ENCODE measurements at regions not wholly inside any gene's neighbourhood (a gene's known extent, or its start where the extent isn't known, plus 50 kb on each side); places are given as distances from the start of the nearest gene placed in this dataset.

DNA sequence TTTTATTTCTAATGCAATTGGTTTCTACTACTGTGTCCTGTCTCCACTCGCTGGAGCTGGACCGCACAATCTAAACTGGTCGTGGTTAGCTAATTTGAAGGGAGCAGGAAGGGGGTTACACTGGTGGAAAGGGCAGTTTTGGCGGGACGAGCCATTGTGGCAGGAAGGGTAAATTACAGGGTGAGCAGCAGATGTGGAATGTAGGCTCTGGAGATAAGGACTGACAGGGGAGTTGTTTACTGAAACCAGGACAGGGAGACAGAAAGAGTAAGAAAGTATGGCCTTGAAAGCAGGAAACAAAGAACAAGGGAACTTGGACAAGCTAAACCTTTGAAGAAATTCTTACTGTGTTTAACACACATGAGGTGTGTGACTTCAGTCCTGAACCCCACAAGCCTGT is 147.8 kb downstream of the ATXN7L3B start (continued):
- TF ChIP-seq, protein P1, sequence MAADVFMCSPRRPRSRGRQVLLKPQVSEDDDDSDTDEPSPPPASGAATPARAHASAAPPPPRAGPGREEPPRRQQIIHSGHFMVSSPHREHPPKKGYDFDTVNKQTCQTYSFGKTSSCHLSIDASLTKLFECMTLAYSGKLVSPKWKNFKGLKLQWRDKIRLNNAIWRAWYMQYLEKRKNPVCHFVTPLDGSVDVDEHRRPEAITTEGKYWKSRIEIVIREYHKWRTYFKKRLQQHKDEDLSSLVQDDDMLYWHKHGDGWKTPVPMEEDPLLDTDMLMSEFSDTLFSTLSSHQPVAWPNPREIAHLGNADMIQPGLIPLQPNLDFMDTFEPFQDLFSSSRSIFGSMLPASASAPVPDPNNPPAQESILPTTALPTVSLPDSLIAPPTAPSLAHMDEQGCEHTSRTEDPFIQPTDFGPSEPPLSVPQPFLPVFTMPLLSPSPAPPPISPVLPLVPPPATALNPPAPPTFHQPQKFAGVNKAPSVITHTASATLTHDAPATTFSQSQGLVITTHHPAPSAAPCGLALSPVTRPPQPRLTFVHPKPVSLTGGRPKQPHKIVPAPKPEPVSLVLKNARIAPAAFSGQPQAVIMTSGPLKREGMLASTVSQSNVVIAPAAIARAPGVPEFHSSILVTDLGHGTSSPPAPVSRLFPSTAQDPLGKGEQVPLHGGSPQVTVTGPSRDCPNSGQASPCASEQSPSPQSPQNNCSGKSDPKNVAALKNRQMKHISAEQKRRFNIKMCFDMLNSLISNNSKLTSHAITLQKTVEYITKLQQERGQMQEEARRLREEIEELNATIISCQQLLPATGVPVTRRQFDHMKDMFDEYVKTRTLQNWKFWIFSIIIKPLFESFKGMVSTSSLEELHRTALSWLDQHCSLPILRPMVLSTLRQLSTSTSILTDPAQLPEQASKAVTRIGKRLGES (CRISPR knock-in tag; IDR thresholded peaks at IDR 0.05; ENCODE audit: borderline replicate concordance): no peak
- TF ChIP-seq FOXO1 (CRISPR knock-in tag; IDR thresholded peaks at IDR 0.05) (0 out of 2 replicates have a peak, but pooled peaks have one; percentile 21), ATF7 (IDR thresholded peaks at IDR 0.05) (no peak), ATF7 (CRISPR knock-in tag; IDR thresholded peaks at IDR 0.05) (no peak), SOX13 (IDR thresholded peaks at IDR 0.05) (no peak), SOX13 (CRISPR knock-in tag; conservative IDR thresholded peaks at IDR 0.05 in 1 of 2, IDR thresholded peaks at IDR 0.05 in 1 of 2) (peak in 1 of 2 experiments; percentile 65; a peak in 1 of 4 replicates), ZNF672 (CRISPR knock-in tag; IDR thresholded peaks at IDR 0.05) (no peak), ZNF496 (CRISPR knock-in tag; IDR thresholded peaks at IDR 0.05; ENCODE audit: insufficient replicate concordance) (no peak), SMYD3 (CRISPR knock-in tag; IDR thresholded peaks at IDR 0.05) (no peak), SALL2 (CRISPR knock-in tag; IDR thresholded peaks at IDR 0.05) (no peak), YY1 (IDR thresholded peaks at IDR 0.05; ENCODE audit: insufficient read depth, insufficient replicate concordance, low read depth, low read length) (no peak), ZNF292 (CRISPR knock-in tag; IDR thresholded peaks at IDR 0.05; ENCODE audit: borderline replicate concordance, low read depth) (no peak), FLYWCH1 (CRISPR knock-in tag; IDR thresholded peaks at IDR 0.05) (no peak), ISX (CRISPR knock-in tag; conservative IDR thresholded peaks at IDR 0.05) (no peak), KLF12 (CRISPR knock-in tag; IDR thresholded peaks at IDR 0.05; ENCODE audit: borderline replicate concordance) (no peak), MZF1 (CRISPR knock-in tag; IDR thresholded peaks at IDR 0.05; ENCODE audit: borderline replicate concordance) (no peak)
- TF ChIP-seq, protein P2, sequence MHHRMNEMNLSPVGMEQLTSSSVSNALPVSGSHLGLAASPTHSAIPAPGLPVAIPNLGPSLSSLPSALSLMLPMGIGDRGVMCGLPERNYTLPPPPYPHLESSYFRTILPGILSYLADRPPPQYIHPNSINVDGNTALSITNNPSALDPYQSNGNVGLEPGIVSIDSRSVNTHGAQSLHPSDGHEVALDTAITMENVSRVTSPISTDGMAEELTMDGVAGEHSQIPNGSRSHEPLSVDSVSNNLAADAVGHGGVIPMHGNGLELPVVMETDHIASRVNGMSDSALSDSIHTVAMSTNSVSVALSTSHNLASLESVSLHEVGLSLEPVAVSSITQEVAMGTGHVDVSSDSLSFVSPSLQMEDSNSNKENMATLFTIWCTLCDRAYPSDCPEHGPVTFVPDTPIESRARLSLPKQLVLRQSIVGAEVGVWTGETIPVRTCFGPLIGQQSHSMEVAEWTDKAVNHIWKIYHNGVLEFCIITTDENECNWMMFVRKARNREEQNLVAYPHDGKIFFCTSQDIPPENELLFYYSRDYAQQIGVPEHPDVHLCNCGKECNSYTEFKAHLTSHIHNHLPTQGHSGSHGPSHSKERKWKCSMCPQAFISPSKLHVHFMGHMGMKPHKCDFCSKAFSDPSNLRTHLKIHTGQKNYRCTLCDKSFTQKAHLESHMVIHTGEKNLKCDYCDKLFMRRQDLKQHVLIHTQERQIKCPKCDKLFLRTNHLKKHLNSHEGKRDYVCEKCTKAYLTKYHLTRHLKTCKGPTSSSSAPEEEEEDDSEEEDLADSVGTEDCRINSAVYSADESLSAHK (CRISPR knock-in tag; IDR thresholded peaks at IDR 0.05; ENCODE audit: borderline replicate concordance): no peak
- TF ChIP-seq, protein P3, sequence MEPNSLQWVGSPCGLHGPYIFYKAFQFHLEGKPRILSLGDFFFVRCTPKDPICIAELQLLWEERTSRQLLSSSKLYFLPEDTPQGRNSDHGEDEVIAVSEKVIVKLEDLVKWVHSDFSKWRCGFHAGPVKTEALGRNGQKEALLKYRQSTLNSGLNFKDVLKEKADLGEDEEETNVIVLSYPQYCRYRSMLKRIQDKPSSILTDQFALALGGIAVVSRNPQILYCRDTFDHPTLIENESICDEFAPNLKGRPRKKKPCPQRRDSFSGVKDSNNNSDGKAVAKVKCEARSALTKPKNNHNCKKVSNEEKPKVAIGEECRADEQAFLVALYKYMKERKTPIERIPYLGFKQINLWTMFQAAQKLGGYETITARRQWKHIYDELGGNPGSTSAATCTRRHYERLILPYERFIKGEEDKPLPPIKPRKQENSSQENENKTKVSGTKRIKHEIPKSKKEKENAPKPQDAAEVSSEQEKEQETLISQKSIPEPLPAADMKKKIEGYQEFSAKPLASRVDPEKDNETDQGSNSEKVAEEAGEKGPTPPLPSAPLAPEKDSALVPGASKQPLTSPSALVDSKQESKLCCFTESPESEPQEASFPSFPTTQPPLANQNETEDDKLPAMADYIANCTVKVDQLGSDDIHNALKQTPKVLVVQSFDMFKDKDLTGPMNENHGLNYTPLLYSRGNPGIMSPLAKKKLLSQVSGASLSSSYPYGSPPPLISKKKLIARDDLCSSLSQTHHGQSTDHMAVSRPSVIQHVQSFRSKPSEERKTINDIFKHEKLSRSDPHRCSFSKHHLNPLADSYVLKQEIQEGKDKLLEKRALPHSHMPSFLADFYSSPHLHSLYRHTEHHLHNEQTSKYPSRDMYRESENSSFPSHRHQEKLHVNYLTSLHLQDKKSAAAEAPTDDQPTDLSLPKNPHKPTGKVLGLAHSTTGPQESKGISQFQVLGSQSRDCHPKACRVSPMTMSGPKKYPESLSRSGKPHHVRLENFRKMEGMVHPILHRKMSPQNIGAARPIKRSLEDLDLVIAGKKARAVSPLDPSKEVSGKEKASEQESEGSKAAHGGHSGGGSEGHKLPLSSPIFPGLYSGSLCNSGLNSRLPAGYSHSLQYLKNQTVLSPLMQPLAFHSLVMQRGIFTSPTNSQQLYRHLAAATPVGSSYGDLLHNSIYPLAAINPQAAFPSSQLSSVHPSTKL (CRISPR knock-in tag; IDR thresholded peaks at IDR 0.05): peak; percentile 57
- TF ChIP-seq, protein P4, sequence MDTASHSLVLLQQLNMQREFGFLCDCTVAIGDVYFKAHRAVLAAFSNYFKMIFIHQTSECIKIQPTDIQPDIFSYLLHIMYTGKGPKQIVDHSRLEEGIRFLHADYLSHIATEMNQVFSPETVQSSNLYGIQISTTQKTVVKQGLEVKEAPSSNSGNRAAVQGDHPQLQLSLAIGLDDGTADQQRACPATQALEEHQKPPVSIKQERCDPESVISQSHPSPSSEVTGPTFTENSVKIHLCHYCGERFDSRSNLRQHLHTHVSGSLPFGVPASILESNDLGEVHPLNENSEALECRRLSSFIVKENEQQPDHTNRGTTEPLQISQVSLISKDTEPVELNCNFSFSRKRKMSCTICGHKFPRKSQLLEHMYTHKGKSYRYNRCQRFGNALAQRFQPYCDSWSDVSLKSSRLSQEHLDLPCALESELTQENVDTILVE (CRISPR knock-in tag; IDR thresholded peaks at IDR 0.05): no peak
- TF ChIP-seq, protein P5, sequence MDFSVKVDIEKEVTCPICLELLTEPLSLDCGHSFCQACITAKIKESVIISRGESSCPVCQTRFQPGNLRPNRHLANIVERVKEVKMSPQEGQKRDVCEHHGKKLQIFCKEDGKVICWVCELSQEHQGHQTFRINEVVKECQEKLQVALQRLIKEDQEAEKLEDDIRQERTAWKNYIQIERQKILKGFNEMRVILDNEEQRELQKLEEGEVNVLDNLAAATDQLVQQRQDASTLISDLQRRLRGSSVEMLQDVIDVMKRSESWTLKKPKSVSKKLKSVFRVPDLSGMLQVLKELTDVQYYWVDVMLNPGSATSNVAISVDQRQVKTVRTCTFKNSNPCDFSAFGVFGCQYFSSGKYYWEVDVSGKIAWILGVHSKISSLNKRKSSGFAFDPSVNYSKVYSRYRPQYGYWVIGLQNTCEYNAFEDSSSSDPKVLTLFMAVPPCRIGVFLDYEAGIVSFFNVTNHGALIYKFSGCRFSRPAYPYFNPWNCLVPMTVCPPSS (IDR thresholded peaks at IDR 0.05): no peak

Measured in HepG2 (cell line).